Karpas-422 (cell line): ENCODE measurements at regions not wholly inside any gene's neighbourhood (a gene's known extent, or its start where the extent isn't known, plus 50 kb on each side); places are given as distances from the start of the nearest gene placed in this dataset.

ENCODE experiments used
- DNase-seq: peaks from one replicate; pipeline ENCODE4 v3.0.0-alpha.2; 2015
- H2AFZ ChIP-seq: fragments of 200-600 bp; sonication (generic); 2 replicates; pipeline ENCODE4 v1.6.1; 2014; ENCODE audit warnings: antibody characterized with exemption, low read length, mixed read lengths
- H3K27ac ChIP-seq: fragments of 200-600 bp; sonication (generic); 2 replicates; pipeline ENCODE4 v1.5.1; 2014; ENCODE audit warnings: mild to moderate bottlenecking, low read length, moderate library complexity
- H3K27me3 ChIP-seq: fragments of 200-600 bp; sonication (generic); 2 replicates; pipeline ENCODE4 v1.6.1; 2014; ENCODE audit warnings: low read length, mixed read lengths
- H3K36me3 ChIP-seq: fragments of 200-600 bp; sonication (generic); 2 replicates; pipeline ENCODE4 v1.6.1; 2014; ENCODE audit warnings: low read length, mixed read lengths; ENCODE audit not compliant: insufficient read depth
- H3K4me1 ChIP-seq: fragments of 200-600 bp; sonication (generic); 2 replicates; pipeline ENCODE4 v1.6.1; 2014; ENCODE audit warnings: mild to moderate bottlenecking, low read length, mixed read lengths
- H3K4me2 ChIP-seq: fragments of 200-600 bp; sonication (generic); 2 replicates; pipeline ENCODE4 v1.6.1; 2014; ENCODE audit warnings: low read length, low read depth, mild to moderate bottlenecking; ENCODE audit not compliant: poor library complexity, severe bottlenecking
- H3K4me3 ChIP-seq: fragments of 200-600 bp; sonication (generic); 2 replicates; pipeline ENCODE4 v1.5.1; 2014; ENCODE audit warnings: mild to moderate bottlenecking, antibody characterized with exemption, low read length, mixed read lengths
- H3K79me2 ChIP-seq: fragments of 200-600 bp; sonication (generic); 2 replicates; pipeline ENCODE4 v1.6.1; 2014; ENCODE audit warnings: mild to moderate bottlenecking, low read length, mixed read lengths
- H3K9ac ChIP-seq: fragments of 200-600 bp; sonication (generic); 2 replicates; pipeline ENCODE4 v1.6.0; 2014; ENCODE audit warnings: low read length
- H3K9me2 ChIP-seq: fragments of 200-600 bp; sonication (generic), shearing (Covaris generic); replicated peaks from 2 replicates; pipeline ENCODE4 v1.6.0; 2014; ENCODE audit warnings: mild to moderate bottlenecking, low read length, moderate library complexity; ENCODE audit not compliant: insufficient read depth
- H3K9me3 ChIP-seq: fragments of 300-700, 200-600 bp; sonication (generic); 2 replicates; pipeline ENCODE4 v1.6.1; 2014; ENCODE audit warnings: low read length, mixed read lengths
- H4K20me1 ChIP-seq: fragments of 200-600 bp; sonication (generic); 2 replicates; pipeline ENCODE4 v1.6.1; 2014; ENCODE audit warnings: mild to moderate bottlenecking, antibody characterized with exemption, low read length, low read depth; ENCODE audit not compliant: insufficient read depth

DNA sequence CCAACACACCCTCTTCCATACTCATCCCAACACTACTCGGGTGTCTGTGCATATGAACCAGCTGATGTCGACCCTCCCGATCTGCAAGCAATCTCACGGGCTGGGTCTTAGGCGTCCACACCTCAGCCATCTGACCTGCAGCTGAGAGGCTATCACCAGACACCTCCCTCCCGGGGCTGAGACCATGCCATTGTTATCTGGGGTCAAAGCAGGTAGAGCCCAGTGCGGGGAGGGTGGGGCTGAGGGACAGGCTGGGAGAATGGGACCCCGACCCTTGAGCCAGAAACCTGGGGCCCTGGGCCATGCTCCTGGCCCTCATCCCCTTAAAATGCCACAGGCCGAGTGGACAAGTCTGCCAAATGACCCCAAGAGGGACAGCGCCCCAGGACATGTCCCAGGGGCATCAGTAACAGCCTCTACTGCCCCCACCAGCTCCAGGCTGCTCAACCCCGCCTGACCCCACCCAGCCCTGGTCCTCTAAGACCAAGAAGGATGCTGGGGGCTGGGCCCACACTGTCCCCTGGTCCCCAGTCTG, 146.7 kb upstream of the CST7 start:
- H3K9me3 ChIP-seq = no peaks in the 10 kb centered on the region
- H3K4me3 ChIP-seq = no peak overlapping the region
- no peaks in the 10 kb centered on the region; the same call in 1 of the 2 replicates for H4K20me1 ChIP-seq

GRCh38 chr20:24804481-24805206, 144.4 kb upstream of the CST7 start:
- Histone ChIP-seq H3K36me3 (no peaks in the 10 kb centered on the region), H3K4me2 (no peak overlapping the region), H3K27me3 (no peaks in the 10 kb centered on the region), H3K9me2 (no peaks in the 10 kb centered on the region), H4K20me1 (no peaks in the 10 kb centered on the region; the same call in 1 of the 2 replicates), H3K27ac (no peak overlapping the region), H3K79me2 (no peaks in the 10 kb centered on the region), H2AFZ (no peak overlapping the region), H3K9me3 (no peaks in the 10 kb centered on the region), H3K4me3 (no peak overlapping the region), H3K9ac (no peak overlapping the region), H3K4me1 (no peaks in the 10 kb centered on the region)
- DNase-seq = no peak

More for the DNA sequence above, 146.7 kb upstream of the CST7 start:
- Histone ChIP-seq H2AFZ (no peak overlapping the region), H3K27ac (no peak overlapping the region), H3K9ac (no peak overlapping the region), H3K4me1 (no peaks in the 10 kb centered on the region), H3K79me2 (no peaks in the 10 kb centered on the region), H3K36me3 (no peaks in the 10 kb centered on the region), H3K4me2 (no peak overlapping the region), H3K27me3 (no peaks in the 10 kb centered on the region), H3K9me2 (no peaks in the 10 kb centered on the region)
- DNase-seq = no peak

GRCh38 chr20:24805456-24806238, 143.4 kb upstream of the CST7 start:
- H3K4me3 ChIP-seq = no peak overlapping the region
- no peaks in the 10 kb centered on the region for H3K9me2 ChIP-seq
- H3K9me3 ChIP-seq = no peaks in the 10 kb centered on the region
- H3K79me2 ChIP-seq = no peaks in the 10 kb centered on the region
- DNase-seq = no peak
- H4K20me1 ChIP-seq = no peaks in the 10 kb centered on the region; the same call in 1 of the 2 replicates
- H3K4me1 ChIP-seq = no peaks in the 10 kb centered on the region
- no peak overlapping the region for H3K9ac ChIP-seq
- H3K4me2 ChIP-seq = no peak overlapping the region
- H2AFZ ChIP-seq = no peak overlapping the region
- no peak overlapping the region for H3K27ac ChIP-seq
- H3K27me3 ChIP-seq = no peaks in the 10 kb centered on the region
- no peaks in the 10 kb centered on the region for H3K36me3 ChIP-seq

DNA sequence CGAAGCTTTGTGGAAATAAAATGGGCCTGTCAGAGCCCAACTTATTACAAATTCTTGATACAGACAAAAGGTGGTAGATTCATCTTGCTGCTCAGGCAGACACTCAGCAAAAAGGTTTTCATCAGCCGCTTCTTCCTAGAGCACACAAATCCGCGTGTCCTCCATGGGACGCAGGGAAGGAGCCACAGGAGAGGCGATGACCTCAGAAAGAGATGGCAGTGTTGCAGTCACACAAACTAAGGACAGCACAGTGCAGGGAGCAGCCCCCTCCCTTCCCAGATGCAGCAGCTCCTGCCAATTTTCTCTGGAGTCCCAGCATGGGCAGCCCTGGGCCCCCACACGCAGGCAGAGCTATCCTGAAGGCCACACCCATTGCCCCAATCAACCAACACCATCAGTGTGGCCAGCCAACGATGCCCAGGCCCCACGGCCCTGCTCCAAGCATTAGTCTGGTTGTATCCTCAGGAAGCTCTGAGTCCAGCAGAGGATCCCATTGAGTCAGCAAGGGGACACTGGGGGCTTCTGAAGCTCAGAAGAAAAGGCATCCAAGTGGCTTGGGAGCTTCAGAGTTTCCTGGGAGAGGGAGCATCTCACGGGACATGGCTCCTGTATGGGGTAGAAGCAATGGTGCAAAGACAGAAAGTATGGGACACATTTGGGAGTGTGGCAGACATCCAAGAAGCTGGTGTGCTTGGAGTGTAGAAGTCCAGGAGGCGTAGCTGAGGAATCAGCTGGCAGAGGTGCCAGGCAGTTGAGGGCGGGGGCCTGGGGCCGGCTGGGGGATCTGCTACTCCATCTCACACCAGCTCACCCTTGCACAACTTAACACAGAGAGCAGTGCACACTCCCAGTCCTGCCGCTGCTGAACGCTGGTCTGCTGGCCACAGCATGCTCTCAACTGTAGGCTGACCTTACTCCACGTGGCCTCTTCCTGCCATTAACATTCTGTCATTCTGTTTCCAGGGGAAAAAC, 142.1 kb upstream of the CST7 start:
- Histone ChIP-seq H3K36me3 (no peaks in the 10 kb centered on the region), H4K20me1 (no peaks in the 10 kb centered on the region), H3K79me2 (no peaks in the 10 kb centered on the region), H3K27me3 (no peaks in the 10 kb centered on the region), H3K9ac (no peak overlapping the region), H3K4me3 (no peak overlapping the region), H3K4me1 (no peaks in the 10 kb centered on the region), H3K9me2 (no peaks in the 10 kb centered on the region), H2AFZ (no peak overlapping the region), H3K4me2 (no peak overlapping the region), H3K9me3 (no peaks in the 10 kb centered on the region), H3K27ac (no peak overlapping the region)
- no peak for DNase-seq

DNA sequence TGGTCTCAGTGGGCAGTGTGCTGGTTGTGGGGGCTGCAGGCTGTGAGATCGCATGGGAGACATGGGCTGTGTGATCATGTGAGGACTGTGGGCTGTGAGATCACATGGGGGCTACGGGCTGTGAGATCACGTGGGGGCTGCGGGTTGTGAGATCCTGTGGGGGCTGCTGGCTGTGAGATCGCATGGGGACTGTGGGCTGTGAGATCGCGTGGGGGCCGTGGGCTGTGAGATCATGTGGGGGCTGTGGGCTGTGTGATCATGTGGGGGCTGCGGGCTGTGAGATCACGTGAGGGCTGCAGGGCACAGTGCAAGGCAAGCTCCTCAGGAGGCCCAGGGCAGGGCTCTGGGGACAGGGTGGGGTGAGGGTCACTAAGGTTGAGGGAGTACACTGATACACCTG, 140.5 kb upstream of the CST7 start:
- Histone ChIP-seq H4K20me1 (no peaks in the 10 kb centered on the region), H3K9ac (no peak overlapping the region), H2AFZ (no peak overlapping the region), H3K79me2 (no peaks in the 10 kb centered on the region), H3K9me2 (no peaks in the 10 kb centered on the region), H3K4me3 (no peak overlapping the region), H3K4me2 (no peak overlapping the region), H3K9me3 (no peaks in the 10 kb centered on the region), H3K27me3 (no peaks in the 10 kb centered on the region), H3K27ac (no peak overlapping the region), H3K36me3 (no peaks in the 10 kb centered on the region), H3K4me1 (no peaks in the 10 kb centered on the region)
- no peak for DNase-seq

DNA sequence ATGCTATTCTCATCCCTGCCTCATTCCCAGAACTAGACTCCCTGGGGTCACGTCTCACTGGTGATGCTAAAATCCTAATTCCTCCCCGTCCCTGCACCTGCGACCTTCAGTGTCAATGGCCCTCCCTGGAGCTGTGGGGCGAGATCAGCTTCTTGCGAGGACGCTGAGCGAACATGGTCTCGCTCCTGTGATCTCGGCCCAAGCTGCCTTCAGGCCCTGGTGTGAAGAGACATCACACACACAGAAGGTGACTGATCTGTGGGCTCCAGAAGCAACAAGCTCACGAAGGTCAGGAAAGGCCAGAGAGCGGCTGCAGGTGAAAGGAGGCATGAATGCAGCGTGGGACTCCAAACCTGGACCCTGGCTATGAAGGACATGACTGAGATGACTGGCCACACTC, 139.5 kb upstream of the CST7 start:
- H4K20me1 ChIP-seq = no peaks in the 10 kb centered on the region
- H3K9ac ChIP-seq = no peak overlapping the region
- no peaks in the 10 kb centered on the region for H3K36me3 ChIP-seq
- DNase-seq = no peak
- H3K79me2 ChIP-seq = no peaks in the 10 kb centered on the region
- no peak overlapping the region for H3K27ac ChIP-seq
- no peaks in the 10 kb centered on the region for H3K27me3 ChIP-seq
- H3K9me2 ChIP-seq = no peaks in the 10 kb centered on the region
- no peaks in the 10 kb centered on the region for H3K4me1 ChIP-seq
- H2AFZ ChIP-seq = no peak overlapping the region
- H3K4me3 ChIP-seq = no peak overlapping the region
- H3K9me3 ChIP-seq = no peaks in the 10 kb centered on the region
- H3K4me2 ChIP-seq = no peak overlapping the region

GRCh38 chr20:24810676-24811407, 138.2 kb upstream of the CST7 start:
- no peaks in the 10 kb centered on the region for H3K27me3 ChIP-seq
- H3K9ac ChIP-seq = no peak overlapping the region
- no peak overlapping the region for H3K4me2 ChIP-seq
- H3K9me2 ChIP-seq = no peaks in the 10 kb centered on the region
- H4K20me1 ChIP-seq = 0 out of 2 replicates have a peak, but pooled peaks cover 3% of the 10 kb centered on the region
- no peak overlapping the region for H2AFZ ChIP-seq
- H3K79me2 ChIP-seq = no peaks in the 10 kb centered on the region
- no peak for DNase-seq
- H3K27ac ChIP-seq = no peak overlapping the region
- no peaks in the 10 kb centered on the region for H3K9me3 ChIP-seq
- H3K4me3 ChIP-seq = no peak overlapping the region
- no peaks in the 10 kb centered on the region for H3K4me1 ChIP-seq
- no peaks in the 10 kb centered on the region for H3K36me3 ChIP-seq
